Gastroesophageal sphincter (tissue), 4 donors: ENCODE measurements at regions not wholly inside any gene's neighbourhood (a gene's known extent, or its start where the extent isn't known, plus 50 kb on each side); places are given as distances from the start of the nearest gene placed in this dataset.

Experiments
- ATAC-seq: fragments of 150-250 bp; one replicate; pipeline ENCODE4 v1.9.1; 2016; ENCODE audit warnings: mild to moderate bottlenecking, moderate library complexity
- H3K27ac ChIP-seq, 4 donors: fragments of 200-600 bp; sonication (generic) in 3 of 4; 1 replicate in 3 of 4; 2 replicates in 1 of 4; pipeline ENCODE4 v1.5.1; 2016 to 2019
- H3K27me3 ChIP-seq: fragments of 200-600 bp; sonication (generic); one replicate; pipeline ENCODE4 v1.5.1; 2019
- H3K36me3 ChIP-seq, 2 donors: fragments of 200-600 bp; sonication (generic); one replicate each; pipeline ENCODE4 v1.5.1; 2019; ENCODE audit warnings: control low read depth in 1 of 2
- H3K4me1 ChIP-seq, 3 donors: fragments of 200-600 bp; sonication (generic); 1 replicate in 2 of 3; 2 replicates in 1 of 3; pipeline ENCODE4 v1.5.1; 2016 to 2019; ENCODE audit warnings: control low read depth in 2 of 3
- H3K4me3 ChIP-seq, 2 donors: fragments of 200-600 bp; sonication (generic); one replicate each; pipeline ENCODE4 v1.5.1; 2019; ENCODE audit warnings: mild to moderate bottlenecking in 1 of 2, moderate library complexity in 1 of 2
- H3K9me3 ChIP-seq, 3 donors: fragments of 200-600 bp; sonication (generic); one replicate each; pipeline ENCODE4 v1.5.1; 2017 to 2019; ENCODE audit warnings: control low read depth in 2 of 3
- EP300 ChIP-seq: sonication (generic); formaldehyde crosslinking; IDR thresholded peaks from one replicate; pipeline ENCODE4 v1.6.1; 2017; ENCODE audit warnings: antibody characterized with exemption, mild to moderate bottlenecking
- POLR2A ChIP-seq, 2 donors: fragments of 450-650 bp; IDR thresholded peaks; one replicate each; pipeline ENCODE4 v1.6.1; 2017; ENCODE audit warnings: antibody characterized with exemption in 2 of 2, mild to moderate bottlenecking in 2 of 2, moderate library complexity in 1 of 2
- POLR2AphosphoS5 ChIP-seq: sonication (generic); formaldehyde crosslinking; IDR thresholded peaks from one replicate; pipeline ENCODE4 v1.6.1; 2017; ENCODE audit warnings: antibody characterized with exemption
- WGBS, 2 donors: methylation state at CpG; one replicate each; pipeline ENCODE4 v1.1.5; 2018; ENCODE audit warnings: low coverage in 1 of 2; 5-methylcytosine and 5-hydroxymethylcytosine counted together
- TF ChIP-seq, protein P1 (sequence below), 4 experiments: fragments of 200-600 bp in 2 of 4; fragments of 450-650 bp in 2 of 4; sonication (generic) in 1 of 4; IDR thresholded peaks; one replicate each; pipeline ENCODE4 v1.5.1; 2017 to 2019; ENCODE audit warnings: antibody characterized with exemption in 4 of 4, mild to moderate bottlenecking in 2 of 4, moderate library complexity in 2 of 4

DNA sequence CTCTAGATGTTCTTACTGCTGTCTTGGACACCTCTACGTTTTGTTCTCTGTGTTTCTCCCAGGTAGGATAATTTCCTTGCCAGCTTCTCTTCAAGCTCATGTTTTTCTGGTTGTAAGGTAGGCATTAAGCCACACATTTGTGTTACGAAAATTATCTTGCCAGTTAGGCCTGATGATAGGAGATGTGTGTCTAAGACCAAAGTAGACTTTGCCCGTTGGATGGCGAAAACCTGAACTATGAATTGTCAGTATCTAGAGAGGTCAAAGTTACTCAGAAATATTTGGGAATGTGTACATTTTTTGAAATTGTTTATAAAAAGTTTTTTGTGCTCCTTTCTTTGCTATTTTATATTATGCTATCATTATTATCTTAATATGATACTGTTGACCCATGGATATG lies 72.8 kb downstream of the FHIP1A start:
- Histone ChIP-seq H3K9me3 (no peaks in the 10 kb centered on the region), H3K27ac (no peak overlapping the region), H3K4me3 (no peak overlapping the region), H3K36me3 (no peaks in the 10 kb centered on the region), H3K27me3 (no peaks in the 10 kb centered on the region), H3K4me1 (no peaks in the 10 kb centered on the region)
- TF ChIP-seq POLR2AphosphoS5 = no peak
- no peak for TF ChIP-seq EP300
- TF ChIP-seq, protein P1, sequence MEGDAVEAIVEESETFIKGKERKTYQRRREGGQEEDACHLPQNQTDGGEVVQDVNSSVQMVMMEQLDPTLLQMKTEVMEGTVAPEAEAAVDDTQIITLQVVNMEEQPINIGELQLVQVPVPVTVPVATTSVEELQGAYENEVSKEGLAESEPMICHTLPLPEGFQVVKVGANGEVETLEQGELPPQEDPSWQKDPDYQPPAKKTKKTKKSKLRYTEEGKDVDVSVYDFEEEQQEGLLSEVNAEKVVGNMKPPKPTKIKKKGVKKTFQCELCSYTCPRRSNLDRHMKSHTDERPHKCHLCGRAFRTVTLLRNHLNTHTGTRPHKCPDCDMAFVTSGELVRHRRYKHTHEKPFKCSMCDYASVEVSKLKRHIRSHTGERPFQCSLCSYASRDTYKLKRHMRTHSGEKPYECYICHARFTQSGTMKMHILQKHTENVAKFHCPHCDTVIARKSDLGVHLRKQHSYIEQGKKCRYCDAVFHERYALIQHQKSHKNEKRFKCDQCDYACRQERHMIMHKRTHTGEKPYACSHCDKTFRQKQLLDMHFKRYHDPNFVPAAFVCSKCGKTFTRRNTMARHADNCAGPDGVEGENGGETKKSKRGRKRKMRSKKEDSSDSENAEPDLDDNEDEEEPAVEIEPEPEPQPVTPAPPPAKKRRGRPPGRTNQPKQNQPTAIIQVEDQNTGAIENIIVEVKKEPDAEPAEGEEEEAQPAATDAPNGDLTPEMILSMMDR (IDR thresholded peaks at IDR 0.05) = no peak
- TF ChIP-seq POLR2A (IDR thresholded peaks at IDR 0.05) = no peak
- 87 to 92% methylated on average over 3 to 4 of the region's 4 CpGs for WGBS, 2 donors
- ATAC-seq = no peak

DNA sequence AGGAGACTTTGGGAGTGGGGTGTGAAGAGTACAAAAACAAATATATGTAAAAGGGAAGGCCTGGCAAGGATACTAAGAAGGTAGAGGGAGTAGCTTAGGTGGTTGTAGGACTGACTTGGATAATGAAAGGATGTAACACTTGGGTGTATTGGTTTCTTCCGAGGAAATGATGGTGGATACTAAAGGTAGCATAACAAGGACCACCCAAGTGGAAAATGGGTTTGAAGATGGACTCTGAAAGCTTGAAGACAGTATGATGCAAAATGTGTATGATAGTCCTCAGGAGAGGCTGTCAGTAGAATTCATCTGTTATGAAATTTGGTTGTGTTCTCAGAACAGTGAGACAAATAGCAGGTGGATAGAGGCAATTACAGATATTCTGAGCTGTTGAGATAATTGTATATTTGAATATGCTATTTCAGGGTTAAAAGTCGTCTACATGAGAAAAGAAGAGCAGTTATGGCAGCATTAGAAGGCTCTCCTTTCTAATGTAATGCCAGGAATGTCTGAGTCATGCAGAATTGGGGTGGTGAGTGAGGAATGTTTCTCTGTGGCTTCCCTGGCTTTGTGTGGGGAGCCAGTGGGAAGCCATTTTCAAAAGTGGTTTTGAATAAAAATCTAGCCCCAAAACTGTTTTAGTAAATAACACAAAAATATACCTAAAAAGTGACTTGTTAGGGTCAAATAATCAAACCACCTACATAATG lies 75.6 kb downstream of the FHIP1A start:
- H3K36me3 ChIP-seq = no peaks in the 10 kb centered on the region
- no peaks in the 10 kb centered on the region for H3K27me3 ChIP-seq
- WGBS, 2 donors = 17 to 23% methylated on average over 2 of the region's 2 CpGs
- H3K27ac ChIP-seq = no peak overlapping the region
- ATAC-seq = no peak
- H3K4me1 ChIP-seq = no peaks in the 10 kb centered on the region
- H3K4me3 ChIP-seq = no peak overlapping the region
- H3K9me3 ChIP-seq = no peaks in the 10 kb centered on the region
- TF ChIP-seq POLR2A (IDR thresholded peaks at IDR 0.05) = no peak
- no peak for TF ChIP-seq EP300
- TF ChIP-seq POLR2AphosphoS5 = no peak
- TF ChIP-seq, protein P1 (IDR thresholded peaks at IDR 0.05) = no peak

DNA sequence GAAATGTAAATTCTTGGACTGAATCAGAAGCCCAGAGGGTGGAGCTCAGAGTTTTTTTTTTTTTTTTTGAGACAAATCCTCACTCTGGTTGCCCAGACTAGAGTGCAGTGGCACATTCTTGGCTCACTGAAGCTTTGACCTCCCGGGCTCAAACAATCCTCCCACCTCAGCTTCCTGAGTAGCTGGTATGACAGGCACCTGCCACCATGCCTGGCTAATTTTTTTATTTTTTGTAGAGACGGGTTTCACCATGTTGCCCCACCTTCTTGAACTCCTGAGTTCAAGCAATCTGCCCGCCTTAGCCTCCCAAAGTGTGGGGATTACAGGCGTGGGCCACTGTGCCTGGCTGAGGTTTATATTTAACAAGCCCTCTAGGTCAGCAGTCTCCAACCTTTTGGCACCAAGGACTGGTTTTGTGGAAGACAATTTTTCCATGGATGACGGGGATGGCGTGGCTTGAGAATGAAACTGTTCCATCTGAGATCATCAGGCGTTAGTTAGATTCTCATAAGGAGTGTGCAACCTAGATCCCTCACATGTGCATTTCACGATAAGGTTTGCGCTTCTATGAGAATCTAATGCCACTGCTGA lies 76.7 kb downstream of the FHIP1A start:
- TF ChIP-seq POLR2A (IDR thresholded peaks at IDR 0.05) (no peak), EP300 (no peak)
- Histone ChIP-seq H3K4me3 (no peak overlapping the region), H3K4me1 (no peaks in the 10 kb centered on the region), H3K27ac (no peak overlapping the region), H3K36me3 (no peaks in the 10 kb centered on the region), H3K9me3 (peaks cover 0 to under 1% (median 0%) of the 10 kb centered on the region in 3 donors), H3K27me3 (no peaks in the 10 kb centered on the region)
- WGBS, 2 donors = 76 to 78% methylated on average over 5 to 7 of the region's 9 CpGs
- no peak for ATAC-seq

DNA sequence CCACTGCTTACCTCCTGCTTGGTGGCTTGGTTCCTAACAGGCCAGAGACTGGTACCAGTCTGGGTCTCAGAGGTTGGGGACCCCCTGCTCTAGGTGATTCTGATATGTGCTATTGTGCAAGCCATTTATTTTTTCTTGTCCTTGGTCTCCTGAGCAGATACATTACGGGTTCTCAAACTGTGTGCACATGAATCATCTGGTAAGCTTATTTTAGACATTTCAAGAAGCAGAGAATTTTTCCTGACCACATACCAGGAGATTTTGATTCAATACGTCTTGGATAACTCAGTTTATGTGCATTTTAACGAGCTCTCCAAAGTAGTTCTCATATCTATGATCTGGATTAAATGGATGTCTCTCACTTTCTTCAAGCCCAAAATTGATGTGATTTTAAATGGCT lies 77.2 kb downstream of the FHIP1A start:
- Histone ChIP-seq H3K4me1 (no peaks in the 10 kb centered on the region), H3K36me3 (no peaks in the 10 kb centered on the region), H3K9me3 (peaks cover 0 to 6% (median 0%) of the 10 kb centered on the region in 3 donors), H3K27me3 (no peaks in the 10 kb centered on the region), H3K4me3 (no peak overlapping the region), H3K27ac (no peak overlapping the region)
- 42 to 66% methylated on average over 3 of the region's 3 CpGs for WGBS, 2 donors
- ATAC-seq = no peak
- TF ChIP-seq EP300 (no peak), POLR2A (IDR thresholded peaks at IDR 0.05) (no peak), POLR2AphosphoS5 (no peak)
- TF ChIP-seq, protein P1 (IDR thresholded peaks at IDR 0.05) = no peak

DNA sequence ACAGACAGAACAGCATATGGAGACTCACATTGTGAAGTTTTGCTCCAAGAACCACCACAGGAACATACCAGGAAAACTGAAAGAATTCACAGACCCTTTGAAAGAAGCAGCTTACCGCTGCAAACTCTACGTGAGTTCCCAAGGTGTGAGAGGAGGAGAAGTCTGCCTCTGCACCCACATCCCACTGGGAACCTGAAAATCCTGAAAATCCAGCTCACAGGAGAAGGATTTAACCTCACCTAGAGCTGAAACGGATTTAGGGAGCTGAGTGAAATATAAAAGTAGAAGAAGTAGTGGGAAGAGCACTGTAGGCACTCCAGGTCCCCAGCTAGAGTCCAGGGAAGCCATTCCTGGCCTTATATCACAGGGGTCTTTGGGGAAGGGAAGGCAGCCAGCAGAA lies 80.0 kb downstream of the FHIP1A start:
- H3K4me1 ChIP-seq = no peaks in the 10 kb centered on the region
- H3K27ac ChIP-seq = no peak overlapping the region
- ATAC-seq = no peak
- H3K36me3 ChIP-seq = no peaks in the 10 kb centered on the region
- 56 to 67% methylated on average over 1 to 3 of the region's 3 CpGs for WGBS, 2 donors
- H3K27me3 ChIP-seq = no peaks in the 10 kb centered on the region
- peaks cover 0 to 9% (median 0%) of the 10 kb centered on the region in 3 donors for H3K9me3 ChIP-seq
- no peak overlapping the region for H3K4me3 ChIP-seq
- TF ChIP-seq POLR2A (IDR thresholded peaks at IDR 0.05) (no peak), EP300 (no peak), POLR2AphosphoS5 (no peak)
- TF ChIP-seq, protein P1 (IDR thresholded peaks at IDR 0.05) = no peak
